HCT116 (cell line): ENCODE measurements at regions not wholly inside any gene's neighbourhood (a gene's known extent, or its start where the extent isn't known, plus 50 kb on each side); places are given as distances from the start of the nearest gene placed in this dataset.

Experiments
- ATAC-seq: fragments of 200-7000 bp; cut with Tn5 transposase; 2 replicates; pipeline ENCODE4 v1.9.1; 2020; ENCODE audit warnings: mild to moderate bottlenecking, moderate library complexity
- BruUV-seq: library from RNA; stranded (reverse); fragments of 400-500 nt; replicated peaks from 2 replicates; lab custom pipeline; 2021; lab: Mats Ljungman, UMichigan
- CTCF ChIA-PET: fragments of 300-600 bp; sonication (Branson Sonifier 250); formaldehyde crosslinking; loops from one replicate; lab custom pipeline; 2021; ENCODE audit warnings: antibody characterized with exemption; lab: Charles Lee
- POLR2A ChIA-PET: fragments of 300-600, 350-600 bp; sonication (Branson Sonifier 250); formaldehyde crosslinking; loops from one replicate; lab custom pipeline; 2021; ENCODE audit warnings: antibody characterized with exemption; lab: Charles Lee
- RAD21 ChIA-PET, 2 experiments: fragments of 300-600 bp; sonication (Branson Sonifier 250); formaldehyde crosslinking; loops; one replicate each; lab custom pipeline; 2023; ENCODE audit warnings: low total read pairs in 2 of 2; ENCODE audit not compliant: uncharacterized antibody in 2 of 2, unreplicated experiment in 2 of 2, low non-redundant PET in 1 of 2; lab: Charles Lee
- DNase-seq: peaks from one replicate; pipeline ENCODE4 v3.0.0-alpha.2; 2010; ENCODE audit warnings: low read depth, low spot score
- H2AFZ ChIP-seq: fragments of 200-600 bp; shearing (Covaris generic), sonication (generic); 2 replicates; pipeline ENCODE4 v1.6.1; 2017; ENCODE audit warnings: low read depth, mixed run types, mixed read lengths, antibody characterized with exemption, low read length; ENCODE audit not compliant: poor library complexity, severe bottlenecking
- H3K27ac ChIP-seq: 2 replicates; pipeline ENCODE4 v1.5.1; 2012; ENCODE audit warnings: low read depth, low read length
- H3K27me3 ChIP-seq: fragments of 200-600 bp; sonication (generic); 2 replicates; pipeline ENCODE4 v1.6.1; 2016; ENCODE audit warnings: mixed run types, low read length, mixed read lengths; ENCODE audit not compliant: insufficient read depth
- H3K36me3 ChIP-seq, 2 experiments: fragments of 200-500 bp in 1 of 2; fragments of 200-600 bp in 1 of 2; sonication (Bioruptor generic) in 1 of 2; sonication (generic) in 1 of 2; 2 replicates each; pipeline versions ENCODE4 v1.5.1 to v1.6.1; 2014 to 2016; ENCODE audit warnings: low read length in 2 of 2, inconsistent platforms in 1 of 2, mixed read lengths in 1 of 2, mixed run types in 1 of 2; ENCODE audit not compliant: insufficient read depth in 2 of 2, control insufficient read depth in 1 of 2
- H3K4me1 ChIP-seq, 2 experiments: fragments of 200-600 bp in 1 of 2; sonication (generic) in 1 of 2; 2 replicates each; pipeline versions ENCODE4 v1.5.1 to v1.6.1; 2012 to 2017; ENCODE audit warnings: low read length in 2 of 2, inconsistent platforms in 1 of 2, mild to moderate bottlenecking in 1 of 2, mixed read lengths in 1 of 2, mixed run types in 1 of 2, moderate library complexity in 1 of 2; ENCODE audit not compliant: insufficient read depth in 2 of 2, control insufficient read depth in 1 of 2
- H3K4me2 ChIP-seq: fragments of 200-600 bp; sonication (generic); 2 replicates; pipeline ENCODE4 v1.6.1; 2017; ENCODE audit warnings: mixed run types, low read length, mixed read lengths
- H3K4me3 ChIP-seq, 2 experiments: fragments of 200-600 bp in 1 of 2; sonication (generic) in 1 of 2; replicated peaks in 1 of 2; 2 replicates each; pipeline ENCODE4 v1.5.1; 2011 to 2016; ENCODE audit warnings: low read length in 2 of 2, control low read depth in 1 of 2, low read depth in 1 of 2, mild to moderate bottlenecking in 1 of 2, mixed read lengths in 1 of 2, mixed run types in 1 of 2
- H3K79me2 ChIP-seq: fragments of 200-600 bp; sonication (generic); 2 replicates; pipeline ENCODE4 v1.6.1; 2017; ENCODE audit warnings: mild to moderate bottlenecking, mixed run types, low read length, moderate library complexity, mixed read lengths; ENCODE audit not compliant: insufficient read depth
- H3K9ac ChIP-seq: fragments of 200-600 bp; sonication (generic); 2 replicates; pipeline ENCODE4 v1.6.1; 2016; ENCODE audit warnings: low read length, mixed read lengths
- H3K9me2 ChIP-seq: fragments of 200-600 bp; sonication (generic), shearing (Covaris generic); 2 replicates; pipeline ENCODE4 v1.6.1; 2017; ENCODE audit warnings: mixed run types, mild to moderate bottlenecking, moderate library complexity; ENCODE audit not compliant: insufficient read depth
- H3K9me3 ChIP-seq, 2 experiments: fragments of 200-500 bp in 1 of 2; fragments of 200-600 bp in 1 of 2; sonication (Bioruptor generic) in 1 of 2; sonication (generic) in 1 of 2; 2 replicates each; pipeline ENCODE4 v1.6.1; 2014 to 2017; ENCODE audit warnings: low read length in 2 of 2, mixed read lengths in 2 of 2, inconsistent platforms in 1 of 2, low read depth in 1 of 2, mild to moderate bottlenecking in 1 of 2, mixed run types in 1 of 2, moderate library complexity in 1 of 2; ENCODE audit not compliant: control insufficient read depth in 1 of 2, insufficient read depth in 1 of 2
- H4K20me1 ChIP-seq: fragments of 200-600 bp; sonication (generic), shearing (Covaris generic); 2 replicates; pipeline ENCODE4 v1.6.1; 2017; ENCODE audit warnings: mixed run types, mild to moderate bottlenecking, moderate library complexity; ENCODE audit not compliant: insufficient read depth
- CBX3 ChIP-seq: IDR thresholded peaks from 2 replicates; pipeline ENCODE4 v1.6.1; 2012; ENCODE audit warnings: low read depth
- CEBPB ChIP-seq: IDR thresholded peaks from 2 replicates; pipeline ENCODE4 v1.6.1; 2012; ENCODE audit warnings: low read depth
- CTCF ChIP-seq, 3 experiments: fragments of 200-600 bp in 1 of 3; sonication (generic) in 1 of 3; IDR thresholded peaks in 2 of 3; conservative IDR thresholded peaks in 1 of 3; 2 replicates each; pipeline ENCODE4 v1.5.1; 2012 to 2017; ENCODE audit warnings: low read depth in 2 of 3, low read length in 2 of 3, antibody characterized with exemption in 1 of 3, borderline replicate concordance in 1 of 3, control low read depth in 1 of 3, mild to moderate bottlenecking in 1 of 3, mixed read lengths in 1 of 3, mixed run types in 1 of 3, moderate library complexity in 1 of 3; ENCODE audit not compliant: insufficient read depth in 1 of 3
- EGR1 ChIP-seq: IDR thresholded peaks from 2 replicates; pipeline ENCODE4 v1.6.1; 2012; ENCODE audit warnings: low read depth
- ELF1 ChIP-seq: IDR thresholded peaks from 2 replicates; pipeline ENCODE4 v1.6.1; 2012; ENCODE audit warnings: low read depth, borderline replicate concordance
- EZH2 ChIP-seq: fragments of 200-600 bp; sonication (generic); IDR thresholded peaks from 2 replicates; pipeline ENCODE4 v1.6.1; 2017; ENCODE audit warnings: antibody characterized with exemption, mixed run types
- EZH2phosphoT487 ChIP-seq: fragments of 200-600 bp; IDR thresholded peaks from 2 replicates; pipeline ENCODE4 v1.6.1; 2018; ENCODE audit warnings: antibody characterized with exemption, borderline replicate concordance
- JUND ChIP-seq: IDR thresholded peaks from 2 replicates; pipeline ENCODE4 v1.6.1; 2012
- POLR2A ChIP-seq: IDR thresholded peaks from 2 replicates; pipeline ENCODE4 v1.7.0; 2011; ENCODE audit warnings: borderline replicate concordance; ENCODE audit not compliant: insufficient read depth, insufficient read length; ENCODE audit errors: extremely low read depth
- POLR2AphosphoS5 ChIP-seq: IDR thresholded peaks from 2 replicates; pipeline ENCODE4 v1.6.1; 2011; ENCODE audit warnings: mild to moderate bottlenecking, low read depth, low read length, moderate library complexity
- SIN3A ChIP-seq: IDR thresholded peaks from 2 replicates; pipeline ENCODE4 v1.6.1; 2012; ENCODE audit warnings: low read depth
- SRF ChIP-seq: IDR thresholded peaks from 2 replicates; pipeline ENCODE4 v1.6.1; 2012; ENCODE audit warnings: low read depth
- TCF7L2 ChIP-seq: IDR thresholded peaks from 2 replicates; pipeline ENCODE4 v1.7.0; 2011; ENCODE audit warnings: borderline replicate concordance, inconsistent platforms; ENCODE audit not compliant: insufficient read depth, insufficient read length; ENCODE audit errors: extremely low read depth
- YY1 ChIP-seq: IDR thresholded peaks from 2 replicates; pipeline ENCODE4 v1.6.1; 2011; ENCODE audit warnings: low read length, low read depth, moderate library complexity, mild to moderate bottlenecking; ENCODE audit not compliant: insufficient replicate concordance; ENCODE audit errors: extremely low read depth
- ZFX ChIP-seq: fragments of 450-650 bp; IDR thresholded peaks from 2 replicates; pipeline ENCODE4 v1.6.1; 2017
- ZNF274 ChIP-seq: fragments of 200-500 bp; sonication (Bioruptor generic); IDR thresholded peaks from 2 replicates; pipeline ENCODE4 v1.6.1; 2014; ENCODE audit warnings: mild to moderate bottlenecking, low read depth, low read length, inconsistent platforms
- intact Hi-C: fragments of 100-400 bp; cut with micrococcal nuclease; formaldehyde crosslinking; loops from 2 replicates; pipeline ENCODE4 v1.10.0; 2022
- TF ChIP-seq, protein P1 (sequence below): IDR thresholded peaks from 2 replicates; pipeline ENCODE4 v1.6.1; 2012; ENCODE audit warnings: low read depth
- TF ChIP-seq, protein P2 (sequence below): IDR thresholded peaks from 2 replicates; pipeline ENCODE4 v1.6.1; 2012

DNA sequence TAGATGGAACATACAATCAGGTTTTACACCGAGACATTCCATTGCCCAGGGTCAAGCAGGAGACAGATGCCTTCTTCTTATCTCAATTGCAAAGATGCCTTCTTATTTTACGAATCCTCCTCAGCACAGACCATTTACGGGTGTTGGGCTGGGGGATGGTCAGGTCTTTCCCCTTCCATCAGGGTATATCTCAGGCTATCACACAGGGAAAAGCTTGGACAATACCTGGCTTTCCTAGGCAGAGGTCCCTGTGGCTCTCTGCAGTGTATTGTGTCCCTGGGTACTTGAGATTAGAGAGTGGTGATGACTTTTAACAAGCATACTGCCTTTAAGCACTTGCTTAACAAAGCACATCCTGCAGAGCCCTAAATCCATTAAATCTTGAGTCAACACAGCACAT lies 1249.2 kb downstream of the NLGN4Y start:
- Histone ChIP-seq H3K79me2 (no peaks in the 10 kb centered on the region), H3K27me3 (no peaks in the 10 kb centered on the region), H3K4me3 (no peak overlapping the region), H4K20me1 (no peaks in the 10 kb centered on the region), H3K9ac (no peak overlapping the region), H3K36me3 (no peaks in the 10 kb centered on the region), H3K27ac (no peak overlapping the region), H3K4me2 (no peak overlapping the region), H3K4me1 (no peaks in the 10 kb centered on the region), H3K9me2 (no peaks in the 10 kb centered on the region)
- ATAC-seq (no peak), DNase-seq (no peak)
- intact Hi-C loops, result no loop called here
- POLR2A ChIA-PET, result no interaction called here
- RAD21 ChIA-PET, result no interaction called here
- no TSS peak for BruUV-seq
- TF ChIP-seq CBX3, result no peak
- no peak for TF ChIP-seq JUND
- TF ChIP-seq, protein P1, sequence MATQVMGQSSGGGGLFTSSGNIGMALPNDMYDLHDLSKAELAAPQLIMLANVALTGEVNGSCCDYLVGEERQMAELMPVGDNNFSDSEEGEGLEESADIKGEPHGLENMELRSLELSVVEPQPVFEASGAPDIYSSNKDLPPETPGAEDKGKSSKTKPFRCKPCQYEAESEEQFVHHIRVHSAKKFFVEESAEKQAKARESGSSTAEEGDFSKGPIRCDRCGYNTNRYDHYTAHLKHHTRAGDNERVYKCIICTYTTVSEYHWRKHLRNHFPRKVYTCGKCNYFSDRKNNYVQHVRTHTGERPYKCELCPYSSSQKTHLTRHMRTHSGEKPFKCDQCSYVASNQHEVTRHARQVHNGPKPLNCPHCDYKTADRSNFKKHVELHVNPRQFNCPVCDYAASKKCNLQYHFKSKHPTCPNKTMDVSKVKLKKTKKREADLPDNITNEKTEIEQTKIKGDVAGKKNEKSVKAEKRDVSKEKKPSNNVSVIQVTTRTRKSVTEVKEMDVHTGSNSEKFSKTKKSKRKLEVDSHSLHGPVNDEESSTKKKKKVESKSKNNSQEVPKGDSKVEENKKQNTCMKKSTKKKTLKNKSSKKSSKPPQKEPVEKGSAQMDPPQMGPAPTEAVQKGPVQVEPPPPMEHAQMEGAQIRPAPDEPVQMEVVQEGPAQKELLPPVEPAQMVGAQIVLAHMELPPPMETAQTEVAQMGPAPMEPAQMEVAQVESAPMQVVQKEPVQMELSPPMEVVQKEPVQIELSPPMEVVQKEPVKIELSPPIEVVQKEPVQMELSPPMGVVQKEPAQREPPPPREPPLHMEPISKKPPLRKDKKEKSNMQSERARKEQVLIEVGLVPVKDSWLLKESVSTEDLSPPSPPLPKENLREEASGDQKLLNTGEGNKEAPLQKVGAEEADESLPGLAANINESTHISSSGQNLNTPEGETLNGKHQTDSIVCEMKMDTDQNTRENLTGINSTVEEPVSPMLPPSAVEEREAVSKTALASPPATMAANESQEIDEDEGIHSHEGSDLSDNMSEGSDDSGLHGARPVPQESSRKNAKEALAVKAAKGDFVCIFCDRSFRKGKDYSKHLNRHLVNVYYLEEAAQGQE, result no peak
- no peak for TF ChIP-seq YY1
- TF ChIP-seq ZNF274, result no peak
- TF ChIP-seq SRF, result no peak
- TF ChIP-seq EGR1, result no peak
- no peak for TF ChIP-seq ZFX
- no peak for TF ChIP-seq EZH2
- no peak for TF ChIP-seq EZH2phosphoT487
- TF ChIP-seq, protein P2, sequence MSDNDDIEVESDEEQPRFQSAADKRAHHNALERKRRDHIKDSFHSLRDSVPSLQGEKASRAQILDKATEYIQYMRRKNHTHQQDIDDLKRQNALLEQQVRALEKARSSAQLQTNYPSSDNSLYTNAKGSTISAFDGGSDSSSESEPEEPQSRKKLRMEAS, result no peak
- TF ChIP-seq CEBPB, result no peak
- TF ChIP-seq SIN3A, result no peak
- TF ChIP-seq TCF7L2, result no peak
- no peak for TF ChIP-seq ELF1
- TF ChIP-seq CTCF (IDR thresholded peaks at IDR 0.05 in 2 of 3, conservative IDR thresholded peaks at IDR 0.05 in 1 of 3; ENCODE audit: borderline replicate concordance in 1 of 3, insufficient read depth in 1 of 3, low read depth in 2 of 3, low read length in 2 of 3), result no peak
- no peak for TF ChIP-seq POLR2AphosphoS5
- TF ChIP-seq POLR2A, result no peak
- TF ChIP-seq, all 23 proteins: peak for 0
- Histone ChIP-seq H3K9me3 (no peaks in the 10 kb centered on the region), H2AFZ (no peak overlapping the region)
- CTCF ChIA-PET, result no interaction called here
